GM12878 (cell line): ENCODE measurements at regions not wholly inside any gene's neighbourhood (a gene's known extent, or its start where the extent isn't known, plus 50 kb on each side); places are given as distances from the start of the nearest gene placed in this dataset.

Experiments used
- ATF2 ChIP-seq: IDR thresholded peaks from 2 replicates; pipeline ENCODE4 v1.6.1; 2012; ENCODE audit warnings: low read length, inconsistent platforms
- CTCF ChIP-seq, 3 experiments: IDR thresholded peaks in 2 of 3; conservative IDR thresholded peaks in 1 of 3; 2 replicates each; pipeline ENCODE4 v1.5.1; 2011; ENCODE audit warnings: low read depth in 3 of 3, low read length in 3 of 3, mild to moderate bottlenecking in 3 of 3, control low read depth in 2 of 3, moderate library complexity in 2 of 3, inconsistent platforms in 1 of 3, mixed read lengths in 1 of 3; ENCODE audit not compliant: control insufficient read depth in 2 of 3, insufficient read depth in 1 of 3; ENCODE audit errors: extremely low read depth in 1 of 3
- NR2C2 ChIP-seq: IDR thresholded peaks from 2 replicates; pipeline ENCODE4 v1.6.1; 2011; ENCODE audit warnings: borderline replicate concordance, low read depth; ENCODE audit not compliant: control insufficient read depth, insufficient read length
- SMAD1 ChIP-seq: fragments of 450-650 bp; IDR thresholded peaks from 2 replicates; pipeline ENCODE4 v1.6.1; 2018; ENCODE audit warnings: mild to moderate bottlenecking, low read depth; ENCODE audit not compliant: partially characterized antibody
- SREBF2 ChIP-seq: IDR thresholded peaks from 2 replicates; pipeline ENCODE4 v1.6.1; 2012; ENCODE audit warnings: mild to moderate bottlenecking, low read length

GRCh38 chr9:20139763-20140290 is 351.0 kb upstream of the SLC24A2 start:
- TF ChIP-seq NR2C2 (no peak), SMAD1 (no peak), CTCF (IDR thresholded peaks at IDR 0.05 in 2 of 3, conservative IDR thresholded peaks at IDR 0.05 in 1 of 3; ENCODE audit: control insufficient read depth in 2 of 3, extremely low read depth in 1 of 3, insufficient read depth in 1 of 3, low read depth in 3 of 3, low read length in 3 of 3) (no peak), ATF2 (no peak), SREBF2 (no peak)
